ENCODE measurements at regions not wholly inside any gene's neighbourhood (a gene's known extent, or its start where the extent isn't known, plus 50 kb on each side); places are given as distances from the start of the nearest gene placed in this dataset.

DNA sequence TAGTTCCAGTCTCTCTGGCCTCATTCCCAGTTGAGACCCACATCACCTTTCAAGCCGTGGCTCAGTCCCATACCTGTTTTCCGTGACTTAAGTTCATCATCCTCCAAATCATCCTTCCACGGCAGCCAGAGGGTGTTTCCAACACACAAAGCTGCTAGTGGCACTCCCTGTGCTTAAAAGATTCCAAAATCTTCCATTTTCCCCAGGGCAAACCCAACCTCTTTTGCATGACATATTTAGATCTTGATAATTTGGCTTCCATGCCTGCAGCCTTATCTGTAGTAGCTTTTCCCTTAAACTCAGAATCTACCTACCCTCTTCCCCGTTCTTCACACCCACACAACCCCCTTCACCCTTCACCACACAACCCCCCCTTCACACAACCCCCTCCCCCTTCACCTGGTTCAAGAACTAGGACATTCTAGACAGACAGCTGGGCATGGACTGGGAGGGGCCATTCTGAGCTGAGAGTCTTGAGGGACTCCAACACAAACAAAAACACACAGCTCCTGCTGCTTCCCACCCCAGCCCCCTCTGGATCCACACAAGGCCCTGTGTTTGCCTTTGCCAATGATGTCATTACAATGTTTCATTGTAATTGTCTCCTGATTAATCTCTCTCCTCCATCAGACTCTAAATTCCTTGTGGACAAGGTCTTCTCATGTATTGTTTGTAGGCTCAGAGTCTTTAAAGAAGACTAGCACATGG lies 268.2 kb downstream of the SH3GL2 start:
- no peaks in the 10 kb centered on the region for H3K27me3 Mint-ChIP-seq (ENCODE audit: low read depth, unreplicated experiment)
- H3K4me1 Mint-ChIP-seq (ENCODE audit: low read depth, unreplicated experiment), result no peaks in the 10 kb centered on the region
- H3K79me2 ChIP-seq (ENCODE audit: insufficient read depth, low read length), result no peaks in the 10 kb centered on the region
- no peaks in the 10 kb centered on the region for H3K27me3 ChIP-seq (ENCODE audit: insufficient read depth, low read length)
- no peaks in the 10 kb centered on the region for H3K36me3 Mint-ChIP-seq (ENCODE audit: low read depth, unreplicated experiment)
- no peak overlapping the region for H3K27ac ChIP-seq (ENCODE audit: low read depth, low read length)
- H3K9me3 Mint-ChIP-seq (ENCODE audit: unreplicated experiment), result peaks cover 15% of the 10 kb centered on the region
- H3K27ac Mint-ChIP-seq (ENCODE audit: unreplicated experiment), result no peak overlapping the region
- H3K36me3 ChIP-seq (ENCODE audit: insufficient read depth, low read length), result no peaks in the 10 kb centered on the region
- no peaks in the 10 kb centered on the region for H3K4me1 ChIP-seq (ENCODE audit: insufficient read depth, low read length)
- no peak overlapping the region for H2AFZ ChIP-seq (ENCODE audit: low read depth, low read length)
- no peak overlapping the region for H3K4me3 Mint-ChIP-seq (ENCODE audit: unreplicated experiment)
- no peak for FAIRE-seq
- TF ChIP-seq, protein P1, sequence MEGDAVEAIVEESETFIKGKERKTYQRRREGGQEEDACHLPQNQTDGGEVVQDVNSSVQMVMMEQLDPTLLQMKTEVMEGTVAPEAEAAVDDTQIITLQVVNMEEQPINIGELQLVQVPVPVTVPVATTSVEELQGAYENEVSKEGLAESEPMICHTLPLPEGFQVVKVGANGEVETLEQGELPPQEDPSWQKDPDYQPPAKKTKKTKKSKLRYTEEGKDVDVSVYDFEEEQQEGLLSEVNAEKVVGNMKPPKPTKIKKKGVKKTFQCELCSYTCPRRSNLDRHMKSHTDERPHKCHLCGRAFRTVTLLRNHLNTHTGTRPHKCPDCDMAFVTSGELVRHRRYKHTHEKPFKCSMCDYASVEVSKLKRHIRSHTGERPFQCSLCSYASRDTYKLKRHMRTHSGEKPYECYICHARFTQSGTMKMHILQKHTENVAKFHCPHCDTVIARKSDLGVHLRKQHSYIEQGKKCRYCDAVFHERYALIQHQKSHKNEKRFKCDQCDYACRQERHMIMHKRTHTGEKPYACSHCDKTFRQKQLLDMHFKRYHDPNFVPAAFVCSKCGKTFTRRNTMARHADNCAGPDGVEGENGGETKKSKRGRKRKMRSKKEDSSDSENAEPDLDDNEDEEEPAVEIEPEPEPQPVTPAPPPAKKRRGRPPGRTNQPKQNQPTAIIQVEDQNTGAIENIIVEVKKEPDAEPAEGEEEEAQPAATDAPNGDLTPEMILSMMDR (IDR thresholded peaks at IDR 0.05; ENCODE audit: insufficient read depth, low read depth, low read length), result no peak
- no peak for TF ChIP-seq EZH2 (IDR thresholded peaks at IDR 0.05; ENCODE audit: insufficient read depth, low read length)
- no peak for DNase-seq (ENCODE audit: low read depth)
- H3K9me3 ChIP-seq (ENCODE audit: insufficient read depth, low read depth, low read length), result no peaks in the 10 kb centered on the region
- H3K9ac ChIP-seq (ENCODE audit: low read length), result no peak overlapping the region
- no peaks in the 10 kb centered on the region for H4K20me1 ChIP-seq (ENCODE audit: insufficient read depth, low read length)
- no peak overlapping the region for H3K4me2 ChIP-seq (ENCODE audit: low read length)
- H3K4me3 ChIP-seq (ENCODE audit: insufficient read depth, low read depth, low read length), result no peak overlapping the region

DNA sequence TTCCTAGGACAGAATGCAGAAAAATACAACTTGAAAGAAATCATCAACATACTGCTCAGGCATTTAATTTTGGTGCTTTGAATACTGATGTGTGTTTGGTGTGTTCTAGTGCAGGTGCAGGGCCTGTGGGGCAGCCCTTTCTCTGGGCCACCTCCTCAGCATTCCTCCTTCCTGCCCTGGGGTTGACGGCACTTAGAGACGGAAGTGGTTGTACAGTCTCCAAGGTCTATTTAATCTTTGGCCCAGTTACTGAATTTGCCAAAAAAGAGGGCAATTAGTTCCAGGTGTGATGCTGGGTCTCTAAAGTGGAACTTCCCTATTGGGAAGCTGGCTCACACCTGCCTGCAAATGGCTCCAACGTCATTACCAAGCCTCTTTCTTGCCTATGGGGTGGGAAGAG lies 269.0 kb downstream of the SH3GL2 start:
- no peak overlapping the region for H3K4me3 Mint-ChIP-seq (ENCODE audit: unreplicated experiment)
- FAIRE-seq, result no peak
- no peaks in the 10 kb centered on the region for H3K36me3 Mint-ChIP-seq (ENCODE audit: low read depth, unreplicated experiment)

DNA sequence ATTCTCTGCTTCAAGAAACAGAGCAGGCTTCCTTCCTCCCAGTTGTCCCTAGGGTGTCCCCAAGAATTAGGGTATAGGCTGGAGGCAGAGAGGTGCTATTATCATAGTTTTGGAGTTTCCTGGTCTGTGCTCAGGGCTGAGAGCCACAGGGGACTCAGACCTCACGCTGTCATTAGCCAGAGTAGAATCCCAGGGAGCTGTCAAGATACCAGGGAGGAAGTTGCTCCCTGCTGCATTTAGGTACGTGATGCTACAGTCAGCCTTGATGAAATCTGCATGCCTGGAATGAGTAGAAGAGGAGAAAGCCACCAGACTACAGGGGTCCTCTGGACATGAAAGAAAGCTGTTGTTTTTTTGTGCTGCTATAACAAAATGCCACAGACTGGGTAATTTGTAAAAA lies 273.2 kb downstream of the SH3GL2 start:
- H3K36me3 Mint-ChIP-seq (ENCODE audit: low read depth, unreplicated experiment), result no peaks in the 10 kb centered on the region
- DNase-seq (ENCODE audit: low read depth), result no peak
- no peaks in the 10 kb centered on the region for H3K4me1 Mint-ChIP-seq (ENCODE audit: low read depth, unreplicated experiment)
- FAIRE-seq, result no peak
- H3K27ac ChIP-seq (ENCODE audit: low read depth, low read length), result no peak overlapping the region
- H3K9me3 Mint-ChIP-seq (ENCODE audit: unreplicated experiment), result peaks cover 2% of the 10 kb centered on the region
- H3K27ac Mint-ChIP-seq (ENCODE audit: unreplicated experiment), result no peak overlapping the region
- H3K9me3 ChIP-seq (ENCODE audit: insufficient read depth, low read depth, low read length), result no peaks in the 10 kb centered on the region
- H3K27me3 Mint-ChIP-seq (ENCODE audit: low read depth, unreplicated experiment), result no peaks in the 10 kb centered on the region
- H3K79me2 ChIP-seq (ENCODE audit: insufficient read depth, low read length), result no peaks in the 10 kb centered on the region
- TF ChIP-seq, protein P1 (IDR thresholded peaks at IDR 0.05; ENCODE audit: insufficient read depth, low read depth, low read length), result no peak
- TF ChIP-seq EZH2 (IDR thresholded peaks at IDR 0.05; ENCODE audit: insufficient read depth, low read length), result no peak
- H3K4me3 ChIP-seq (ENCODE audit: insufficient read depth, low read depth, low read length), result no peak overlapping the region
- no peaks in the 10 kb centered on the region for H3K36me3 ChIP-seq (ENCODE audit: insufficient read depth, low read length)
- no peaks in the 10 kb centered on the region for H3K27me3 ChIP-seq (ENCODE audit: insufficient read depth, low read length)
- H4K20me1 ChIP-seq (ENCODE audit: insufficient read depth, low read length), result no peaks in the 10 kb centered on the region
- H3K4me2 ChIP-seq (ENCODE audit: low read length), result no peak overlapping the region
- no peak overlapping the region for H3K4me3 Mint-ChIP-seq (ENCODE audit: unreplicated experiment)
- H3K9ac ChIP-seq (ENCODE audit: low read length), result no peak overlapping the region
- H2AFZ ChIP-seq (ENCODE audit: low read depth, low read length), result no peak overlapping the region
- no peaks in the 10 kb centered on the region for H3K4me1 ChIP-seq (ENCODE audit: insufficient read depth, low read length)

More for the DNA sequence above, 269.0 kb downstream of the SH3GL2 start:
- H3K79me2 ChIP-seq (ENCODE audit: insufficient read depth, low read length), result no peaks in the 10 kb centered on the region
- no peak overlapping the region for H3K27ac ChIP-seq (ENCODE audit: low read depth, low read length)
- no peaks in the 10 kb centered on the region for H3K27me3 ChIP-seq (ENCODE audit: insufficient read depth, low read length)
- no peaks in the 10 kb centered on the region for H3K9me3 ChIP-seq (ENCODE audit: insufficient read depth, low read depth, low read length)
- no peak overlapping the region for H3K4me3 ChIP-seq (ENCODE audit: insufficient read depth, low read depth, low read length)
- no peak overlapping the region for H3K4me2 ChIP-seq (ENCODE audit: low read length)
- Mint-ChIP-seq H3K27ac (ENCODE audit: unreplicated experiment) (no peak overlapping the region), H3K27me3 (ENCODE audit: low read depth, unreplicated experiment) (no peaks in the 10 kb centered on the region), H3K4me1 (ENCODE audit: low read depth, unreplicated experiment) (no peaks in the 10 kb centered on the region), H3K9me3 (ENCODE audit: unreplicated experiment) (peaks cover 15% of the 10 kb centered on the region)
- H3K36me3 ChIP-seq (ENCODE audit: insufficient read depth, low read length), result no peaks in the 10 kb centered on the region
- H3K4me1 ChIP-seq (ENCODE audit: insufficient read depth, low read length), result no peaks in the 10 kb centered on the region
- TF ChIP-seq, protein P1 (IDR thresholded peaks at IDR 0.05; ENCODE audit: insufficient read depth, low read depth, low read length), result no peak
- TF ChIP-seq EZH2 (IDR thresholded peaks at IDR 0.05; ENCODE audit: insufficient read depth, low read length), result no peak
- H3K9ac ChIP-seq (ENCODE audit: low read length), result no peak overlapping the region
- no peaks in the 10 kb centered on the region for H4K20me1 ChIP-seq (ENCODE audit: insufficient read depth, low read length)
- no peak for DNase-seq (ENCODE audit: low read depth)
- no peak overlapping the region for H2AFZ ChIP-seq (ENCODE audit: low read depth, low read length)

Data from astrocyte (in vitro differentiated cells and primary cell).